B cell (primary cell): ENCODE measurements at regions not wholly inside any gene's neighbourhood (a gene's known extent, or its start where the extent isn't known, plus 50 kb on each side); places are given as distances from the start of the nearest gene placed in this dataset.
"Not testable (repeated sequence)": the region's sequence is repeated elsewhere in the genome, so short reads cannot be mapped to it uniquely, and the experiment has no call there.

ENCODE experiments used
- ATAC-seq: fragments of 200-7000 bp; cut with Tn5 transposase; one replicate; pipeline ENCODE4 v1.10.0; 2021; ENCODE audit warnings: low read depth, mild to moderate bottlenecking, moderate number of reproducible peaks, moderate library complexity
- CTCF ChIA-PET: fragments of 350-600 bp; sonication (Branson Sonifier 250); formaldehyde crosslinking; loops from one replicate; lab custom pipeline; 2021; ENCODE audit warnings: antibody characterized with exemption, inconsistent platforms; lab: Charles Lee
- POLR2A ChIA-PET: fragments of 350-600 bp; sonication (Branson Sonifier 250); formaldehyde crosslinking; loops from one replicate; lab custom pipeline; 2021; ENCODE audit warnings: antibody characterized with exemption; lab: Charles Lee
- DNase-seq: peaks from one replicate; pipeline ENCODE4 v3.0.0; 2013
- H2AFZ ChIP-seq: 2 replicates; pipeline ENCODE4 v1.6.1; 2012; ENCODE audit warnings: mild to moderate bottlenecking, low read depth, low read length; ENCODE audit not compliant: insufficient read depth, poor library complexity, severe bottlenecking
- H3K27ac ChIP-seq, 2 donors: 1 replicate in 1 of 2; 2 replicates in 1 of 2; pipeline ENCODE4 v1.5.1; 2012 to 2013; ENCODE audit warnings: low read length in 2 of 2, mild to moderate bottlenecking in 2 of 2, moderate library complexity in 1 of 2
- H3K27me3 ChIP-seq, 4 experiments: fragments of 200-600 bp in 1 of 4; sonication (generic) in 1 of 4; replicated peaks in 1 of 4; 1 replicate in 2 of 4; 2 replicates in 2 of 4; pipeline versions ENCODE4 v1.6.1 to v1.7.0; 2013 to 2016; ENCODE audit warnings: low read length in 3 of 4, mild to moderate bottlenecking in 2 of 4, mixed read lengths in 1 of 4, moderate library complexity in 1 of 4; ENCODE audit not compliant: insufficient read depth in 4 of 4, control insufficient read depth in 3 of 4; ENCODE audit errors: control extremely low read depth in 1 of 4
- H3K36me3 ChIP-seq, 2 experiments: replicated peaks in 1 of 2; 1 replicate in 1 of 2; 2 replicates in 1 of 2; pipeline versions ENCODE4 v1.6.1 to v1.7.1; 2013; ENCODE audit warnings: low read length in 1 of 2; ENCODE audit not compliant: insufficient read depth in 2 of 2, control insufficient read depth in 1 of 2; ENCODE audit errors: control extremely low read depth in 1 of 2, extremely low read depth in 1 of 2
- H3K4me1 ChIP-seq, 2 donors: fragments of 200-600 bp in 1 of 2; sonication (generic) in 1 of 2; 1 replicate in 1 of 2; 2 replicates in 1 of 2; pipeline versions ENCODE4 v1.5.1 to v1.6.1; 2013 to 2017; ENCODE audit warnings: low read length in 2 of 2; ENCODE audit not compliant: control insufficient read depth in 2 of 2, insufficient read depth in 2 of 2
- H3K4me2 ChIP-seq: replicated peaks from 2 replicates; pipeline ENCODE3; 2012; ENCODE audit warnings: mild to moderate bottlenecking, low read depth, low read length; ENCODE audit not compliant: poor library complexity, severe bottlenecking
- H3K4me3 ChIP-seq, 5 experiments: fragments of 200-600 bp in 1 of 5; sonication (generic) in 1 of 5; 1 replicate in 3 of 5; 2 replicates in 2 of 5; pipeline versions ENCODE4 v1.5.1 to v1.7.0; 2011 to 2016; ENCODE audit warnings: low read length in 4 of 5, mild to moderate bottlenecking in 4 of 5, low read depth in 2 of 5, control low read depth in 1 of 5, moderate library complexity in 1 of 5; ENCODE audit not compliant: insufficient read depth in 1 of 5; ENCODE audit errors: control extremely low read depth in 1 of 5, extremely low read depth in 1 of 5
- H3K79me2 ChIP-seq: fragments of 200-600 bp; sonication (generic); one replicate; pipeline ENCODE4 v1.6.0; 2016; ENCODE audit warnings: low read length; ENCODE audit not compliant: control insufficient read depth, insufficient read depth
- H3K9ac ChIP-seq: fragments of 200-600 bp; sonication (generic); 2 replicates; pipeline ENCODE4 v1.6.1; 2017; ENCODE audit warnings: mild to moderate bottlenecking, low read length, moderate library complexity
- H3K9me3 ChIP-seq, 3 donors: one replicate each; pipeline versions ENCODE4 v1.6.1 to v1.7.1; 2013; ENCODE audit warnings: low read length in 2 of 3; ENCODE audit not compliant: control insufficient read depth in 2 of 3, insufficient read depth in 1 of 3; ENCODE audit errors: control extremely low read depth in 1 of 3
- H4K20me1 ChIP-seq: 2 replicates; pipeline ENCODE4 v1.6.0; 2012; ENCODE audit warnings: mild to moderate bottlenecking, low read length; ENCODE audit not compliant: insufficient read depth, control insufficient read depth, poor library complexity, severe bottlenecking
- H3K27ac Mint-ChIP-seq: one replicate; pipeline ENCODE4 v1.8.0; 2021; ENCODE audit warnings: mixed read lengths
- H3K27me3 Mint-ChIP-seq: one replicate; pipeline ENCODE4 v1.8.0; 2021; ENCODE audit warnings: mixed read lengths
- H3K4me1 Mint-ChIP-seq: one replicate; pipeline ENCODE4 v1.8.0; 2021; ENCODE audit warnings: mixed read lengths
- H3K4me3 Mint-ChIP-seq: one replicate; pipeline ENCODE4 v1.8.0; 2021; ENCODE audit warnings: mixed read lengths
- H3K9me3 Mint-ChIP-seq: one replicate; pipeline ENCODE4 v1.8.0; 2022; ENCODE audit warnings: mixed read lengths; ENCODE audit not compliant: insufficient read depth
- CTCF ChIP-seq: fragments of 200-600 bp; IDR thresholded peaks from one replicate; pipeline ENCODE4 v1.8.0; 2022; ENCODE audit warnings: antibody characterized with exemption, mild to moderate bottlenecking
- EZH2 ChIP-seq: IDR thresholded peaks from 2 replicates; pipeline ENCODE4 v1.6.1; 2012; ENCODE audit warnings: borderline replicate concordance, low read depth, mild to moderate bottlenecking, moderate library complexity, low read length; ENCODE audit not compliant: insufficient read depth, poor library complexity, severe bottlenecking
- WGBS: methylation state at CpG from one replicate; pipeline ENCODE4 v1.1.5; 2013; ENCODE audit warnings: missing lambda C conversion rate; ENCODE audit not compliant: insufficient coverage; 5-methylcytosine and 5-hydroxymethylcytosine counted together
- intact Hi-C: fragments of 100-400 bp; cut with micrococcal nuclease; formaldehyde crosslinking; loops from one replicate; pipeline ENCODE4 v1.10.0; 2022

DNA sequence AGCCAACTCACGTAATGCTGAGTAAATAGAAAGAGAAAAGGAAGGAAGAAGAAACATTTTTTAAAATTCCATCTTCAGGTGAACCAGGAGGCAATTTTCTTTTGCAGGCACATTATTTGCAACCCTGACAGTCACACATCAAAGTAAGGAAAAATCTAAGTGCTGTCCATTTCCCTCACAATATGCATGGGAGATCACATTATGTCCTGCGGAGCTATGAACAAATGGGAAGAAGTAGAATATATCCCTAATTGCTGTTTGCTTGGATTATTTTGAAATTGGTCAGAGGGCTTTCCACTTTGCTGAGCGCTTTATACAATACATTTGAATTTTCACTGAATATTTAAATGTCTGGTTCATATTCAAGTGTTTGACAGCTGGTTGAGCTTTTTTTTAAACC is 133.8 kb upstream of the API5 start:
- no peak for TF ChIP-seq CTCF
- no peak for TF ChIP-seq EZH2
- Histone ChIP-seq H3K27ac (no peak overlapping the region), H4K20me1 (no peaks in the 10 kb centered on the region), H3K27me3 (no peaks in the 10 kb centered on the region), H3K4me1 (no peaks in the 10 kb centered on the region), H2AFZ (no peak overlapping the region), H3K4me3 (no peak overlapping the region), H3K79me2 (no peaks in the 10 kb centered on the region), H3K9me3 (no peaks in the 10 kb centered on the region), H3K36me3 (no peaks in the 10 kb centered on the region), H3K4me2 (no peak overlapping the region), H3K9ac (no peak overlapping the region)
- ChIA-PET POLR2A (no interaction called here), CTCF (no interaction called here)
- no CpG with 5 or more reads among the region's 3 CpGs for WGBS
- intact Hi-C loops = no loop called here
- H3K27me3 Mint-ChIP-seq = no peaks in the 10 kb centered on the region
- no peak overlapping the region for H3K27ac Mint-ChIP-seq
- DNase-seq = no peak
- H3K9me3 Mint-ChIP-seq = no peaks in the 10 kb centered on the region
- no peaks in the 10 kb centered on the region for H3K4me1 Mint-ChIP-seq
- no peak for ATAC-seq
- no peak overlapping the region for H3K4me3 Mint-ChIP-seq

DNA sequence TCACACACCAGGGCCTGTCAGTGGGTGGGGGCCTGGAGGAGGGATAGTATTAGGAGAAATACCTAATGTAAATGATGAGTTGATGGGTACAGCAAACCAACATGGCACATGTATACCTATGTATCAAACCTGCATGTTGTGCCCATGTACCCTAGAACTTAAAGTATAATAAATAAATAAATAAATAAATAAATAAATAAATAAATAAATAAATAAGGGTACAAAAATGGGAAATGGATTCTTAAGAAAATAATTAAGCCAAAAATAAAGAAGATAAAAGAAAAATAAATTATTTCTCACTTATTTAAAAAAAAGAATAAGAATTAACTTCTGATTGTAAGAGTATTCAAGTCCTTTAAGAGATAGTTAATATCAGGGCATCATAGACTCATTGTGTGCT is 117.3 kb upstream of the API5 start:
- H3K4me3 ChIP-seq, H2AFZ ChIP-seq, H3K79me2 ChIP-seq, H3K9me3 Mint-ChIP-seq, H4K20me1 ChIP-seq, H3K27me3 Mint-ChIP-seq, H3K27me3 ChIP-seq, H3K36me3 ChIP-seq, H3K9me3 ChIP-seq, H3K27ac ChIP-seq, H3K4me2 ChIP-seq, POLR2A ChIA-PET, DNase-seq, H3K9ac ChIP-seq, H3K4me1 Mint-ChIP-seq, ATAC-seq, CTCF ChIA-PET, H3K4me1 ChIP-seq, H3K27ac Mint-ChIP-seq, intact Hi-C loops, H3K4me3 Mint-ChIP-seq: not testable (repeated sequence)
